Mucosa of descending colon (tissue), 3 donors: ENCODE measurements at regions not wholly inside any gene's neighbourhood (a gene's known extent, or its start where the extent isn't known, plus 50 kb on each side); places are given as distances from the start of the nearest gene placed in this dataset.
"Not testable (repeated sequence)": the region's sequence is repeated elsewhere in the genome, so short reads cannot be mapped to it uniquely, and the experiment has no call there.

Source experiments
- ATAC-seq: fragments of 200-7000 bp; cut with Tn5 transposase; one replicate; pipeline ENCODE4 v1.9.1; 2020; ENCODE audit warnings: mild to moderate bottlenecking, moderate library complexity
- DNase-seq, 3 donors: peaks; one replicate each; pipeline ENCODE4 v3.0.0-alpha.2; 2020
- H3K36me3 ChIP-seq: fragments of 200-600 bp; one replicate; pipeline ENCODE4 v1.8.0; 2021; ENCODE audit warnings: low read depth, mild to moderate bottlenecking
- H3K4me1 ChIP-seq: fragments of 200-600 bp; one replicate; pipeline ENCODE4 v1.8.0; 2021; ENCODE audit warnings: low read depth, mild to moderate bottlenecking
- H3K4me3 ChIP-seq: fragments of 200-600 bp; one replicate; pipeline ENCODE4 v1.8.0; 2021; ENCODE audit warnings: mild to moderate bottlenecking
- H3K9me3 ChIP-seq: fragments of 200-600 bp; one replicate; pipeline ENCODE4 v1.8.0; 2021; ENCODE audit warnings: mild to moderate bottlenecking
- CTCF ChIP-seq: fragments of 200-600 bp; IDR thresholded peaks from one replicate; pipeline ENCODE4 v1.8.0; 2022; ENCODE audit warnings: antibody characterized with exemption, mild to moderate bottlenecking
- intact Hi-C, 2 donors: fragments of 100-400 bp; cut with DNase I in 1 of 2; cut with micrococcal nuclease in 1 of 2; formaldehyde crosslinking; loops; one replicate each; pipeline versions ENCODE4 v1.11.0 to v1.11.1; 2022; cut with DNase I, micrococcal nuclease
- donor health status: DM: no; HTN: no; CAD: no; lungs with moderate emphysema.
- donor health status: DM: no; HTN: no; CAD: no.
- donor health status: DM: no; HTN: yes; CAD: no.

- DNase-seq, result no peak
- H3K4me1 ChIP-seq, result no peaks in the 10 kb centered on the region
- intact Hi-C loops, result no loop called here
- ATAC-seq, result no peak
- H3K36me3 ChIP-seq, result no peaks in the 10 kb centered on the region
- H3K4me3 ChIP-seq, result no peak overlapping the region
- TF ChIP-seq CTCF, result no peak
- no peaks in the 10 kb centered on the region for H3K9me3 ChIP-seq
Observed at GRCh38 chr13:110971486-110971885, 56.6 kb upstream of the ANKRD10 start.

- intact Hi-C loops, H3K4me1 ChIP-seq, H3K4me3 ChIP-seq, H3K36me3 ChIP-seq, DNase-seq, ATAC-seq: not testable (repeated sequence)
- H3K9me3 ChIP-seq, result peaks cover 16% of the 10 kb centered on the region
Observed at GRCh38 chr13:110967156-110967855, 52.4 kb upstream of the ANKRD10 start.

- intact Hi-C loops, result no loop called here
- Histone ChIP-seq H3K36me3 (no peaks in the 10 kb centered on the region), H3K9me3 (peaks cover 16% of the 10 kb centered on the region), H3K4me3 (no peak overlapping the region), H3K4me1 (no peaks in the 10 kb centered on the region)
- no peak for TF ChIP-seq CTCF
- DNase-seq (no peak), ATAC-seq (no peak)
Observed at GRCh38 chr13:110965755-110966134, 50.9 kb upstream of the ANKRD10 start.

GRCh38 chr13:110965038-110965754 is 50.3 kb upstream of the ANKRD10 start:
- DNase-seq, result no peak
- peak; percentile 98 for ATAC-seq
- peaks cover 16% of the 10 kb centered on the region for H3K9me3 ChIP-seq
- no peaks in the 10 kb centered on the region for H3K4me1 ChIP-seq
- no peak overlapping the region for H3K4me3 ChIP-seq
- no peaks in the 10 kb centered on the region for H3K36me3 ChIP-seq
- intact Hi-C loops, result no loop called here
- TF ChIP-seq CTCF, result no peak
